Kidney epithelial cell (primary cell): ENCODE measurements at regions not wholly inside any gene's neighbourhood (a gene's known extent, or its start where the extent isn't known, plus 50 kb on each side); places are given as distances from the start of the nearest gene placed in this dataset.

Experiments used
- DNase-seq: peaks from one replicate; pipeline ENCODE4 v3.0.0-alpha.2; 2010; ENCODE audit warnings: low read depth
- H3K27me3 ChIP-seq: 2 replicates; pipeline ENCODE4 v1.6.0; 2011; ENCODE audit warnings: low read length; ENCODE audit not compliant: control insufficient read depth, insufficient read depth
- H3K36me3 ChIP-seq: 2 replicates; pipeline ENCODE4 v1.5.1; 2011; ENCODE audit warnings: low read length; ENCODE audit not compliant: control insufficient read depth, insufficient read depth
- H3K4me3 ChIP-seq: 2 replicates; pipeline ENCODE4 v1.5.1; 2011; ENCODE audit warnings: low read depth, mild to moderate bottlenecking, control low read depth, low read length
- TF ChIP-seq, protein P1 (sequence below): IDR thresholded peaks from 2 replicates; pipeline ENCODE4 v1.5.1; 2011; ENCODE audit warnings: mild to moderate bottlenecking, moderate library complexity, low read length, control low read depth, inconsistent platforms; ENCODE audit not compliant: insufficient read depth, poor library complexity, severe bottlenecking

DNA sequence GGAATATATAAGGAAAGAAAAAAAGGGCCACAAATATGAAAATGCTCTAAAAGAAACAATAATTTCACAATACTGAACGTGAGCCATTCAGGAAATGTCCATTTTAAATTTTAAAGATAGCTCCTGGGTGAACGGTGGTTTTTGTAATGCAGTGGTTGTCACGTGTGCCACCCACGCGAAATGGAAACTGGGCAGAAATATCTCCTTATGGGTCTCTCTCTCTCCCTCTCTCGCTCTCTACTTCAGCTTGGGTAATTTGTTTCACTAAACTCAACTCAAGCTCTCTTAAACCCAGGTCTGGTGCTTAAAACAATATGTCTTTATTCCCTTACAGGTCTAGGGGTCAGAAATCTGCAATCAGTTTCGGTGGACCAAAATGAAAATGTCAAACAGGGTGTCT, 150.8 kb downstream of the OR2B2 start:
- Histone ChIP-seq H3K4me3 (no peak overlapping the region), H3K27me3 (peaks cover 3% of the 10 kb centered on the region), H3K36me3 (no peaks in the 10 kb centered on the region)
- TF ChIP-seq, protein P1, sequence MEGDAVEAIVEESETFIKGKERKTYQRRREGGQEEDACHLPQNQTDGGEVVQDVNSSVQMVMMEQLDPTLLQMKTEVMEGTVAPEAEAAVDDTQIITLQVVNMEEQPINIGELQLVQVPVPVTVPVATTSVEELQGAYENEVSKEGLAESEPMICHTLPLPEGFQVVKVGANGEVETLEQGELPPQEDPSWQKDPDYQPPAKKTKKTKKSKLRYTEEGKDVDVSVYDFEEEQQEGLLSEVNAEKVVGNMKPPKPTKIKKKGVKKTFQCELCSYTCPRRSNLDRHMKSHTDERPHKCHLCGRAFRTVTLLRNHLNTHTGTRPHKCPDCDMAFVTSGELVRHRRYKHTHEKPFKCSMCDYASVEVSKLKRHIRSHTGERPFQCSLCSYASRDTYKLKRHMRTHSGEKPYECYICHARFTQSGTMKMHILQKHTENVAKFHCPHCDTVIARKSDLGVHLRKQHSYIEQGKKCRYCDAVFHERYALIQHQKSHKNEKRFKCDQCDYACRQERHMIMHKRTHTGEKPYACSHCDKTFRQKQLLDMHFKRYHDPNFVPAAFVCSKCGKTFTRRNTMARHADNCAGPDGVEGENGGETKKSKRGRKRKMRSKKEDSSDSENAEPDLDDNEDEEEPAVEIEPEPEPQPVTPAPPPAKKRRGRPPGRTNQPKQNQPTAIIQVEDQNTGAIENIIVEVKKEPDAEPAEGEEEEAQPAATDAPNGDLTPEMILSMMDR = no peak
- DNase-seq = no peak

DNA sequence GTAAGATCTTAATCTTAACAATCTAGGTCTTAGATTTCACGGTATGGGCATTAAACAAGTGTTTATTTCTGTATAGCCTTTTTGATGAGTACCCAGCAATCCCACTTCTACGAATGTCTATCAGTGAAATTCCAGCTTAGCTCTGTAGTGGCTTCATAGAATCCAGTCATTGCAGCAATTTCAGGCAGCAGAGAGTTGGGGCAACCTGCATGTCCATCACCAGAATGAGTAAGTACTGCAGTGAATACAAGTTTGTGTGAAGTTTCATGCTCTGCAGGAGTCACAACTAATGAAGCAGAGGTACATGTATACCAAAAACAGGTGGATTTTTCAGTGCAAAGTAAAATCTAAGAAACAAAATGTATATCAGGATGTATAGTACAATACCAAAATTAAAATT, 151.7 kb downstream of the OR2B2 start:
- peaks cover 3% of the 10 kb centered on the region for H3K27me3 ChIP-seq
- TF ChIP-seq, protein P1 = no peak
- no peak for DNase-seq
- no peaks in the 10 kb centered on the region for H3K36me3 ChIP-seq
- H3K4me3 ChIP-seq = no peak overlapping the region

DNA sequence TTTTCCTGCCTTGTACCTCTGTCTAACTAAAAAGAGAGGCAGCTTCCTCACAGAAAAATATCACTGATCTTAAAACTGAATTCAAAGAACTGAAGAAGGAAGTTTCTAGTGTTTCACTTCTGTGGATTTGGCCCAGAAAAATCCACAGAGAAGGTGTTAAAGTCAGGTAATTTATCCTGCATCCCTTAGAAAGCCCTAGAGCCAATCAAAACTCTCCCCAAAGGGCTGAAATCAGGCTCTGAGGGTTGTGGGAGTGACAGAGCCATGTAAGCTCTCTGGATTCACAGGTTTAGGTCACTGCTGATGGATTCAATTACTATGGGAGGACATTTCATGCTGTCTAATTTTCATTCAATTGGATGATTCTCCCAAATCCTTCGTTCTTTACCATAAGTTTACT, 152.3 kb downstream of the OR2B2 start:
- peaks cover 3% of the 10 kb centered on the region for H3K27me3 ChIP-seq
- no peak for DNase-seq
- TF ChIP-seq, protein P1 = no peak
- no peaks in the 10 kb centered on the region for H3K36me3 ChIP-seq
- H3K4me3 ChIP-seq = no peak overlapping the region

DNA sequence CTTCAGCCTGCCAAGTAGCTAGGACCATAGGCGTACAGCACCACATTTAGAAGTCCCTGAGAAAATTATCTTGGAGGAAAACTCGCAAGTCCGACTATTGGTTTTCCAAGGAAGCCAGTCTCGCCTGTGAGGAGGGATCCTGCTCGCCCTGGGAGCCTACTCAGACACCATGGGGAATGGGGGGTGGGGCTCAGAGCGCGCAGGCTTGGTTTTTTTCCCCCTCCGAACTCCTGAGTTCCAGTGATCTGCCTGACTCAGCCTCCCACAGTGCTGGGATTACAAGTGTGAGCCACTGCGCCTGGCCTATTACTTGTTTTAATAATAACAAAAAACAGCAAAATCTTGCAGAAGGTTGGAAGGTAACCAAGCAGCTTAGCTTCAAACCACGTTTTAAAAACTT, 153.7 kb downstream of the OR2B2 start:
- H3K27me3 ChIP-seq = peaks cover 3% of the 10 kb centered on the region
- DNase-seq = no peak
- no peaks in the 10 kb centered on the region for H3K36me3 ChIP-seq
- no peak overlapping the region for H3K4me3 ChIP-seq
- TF ChIP-seq, protein P1 = no peak

DNA sequence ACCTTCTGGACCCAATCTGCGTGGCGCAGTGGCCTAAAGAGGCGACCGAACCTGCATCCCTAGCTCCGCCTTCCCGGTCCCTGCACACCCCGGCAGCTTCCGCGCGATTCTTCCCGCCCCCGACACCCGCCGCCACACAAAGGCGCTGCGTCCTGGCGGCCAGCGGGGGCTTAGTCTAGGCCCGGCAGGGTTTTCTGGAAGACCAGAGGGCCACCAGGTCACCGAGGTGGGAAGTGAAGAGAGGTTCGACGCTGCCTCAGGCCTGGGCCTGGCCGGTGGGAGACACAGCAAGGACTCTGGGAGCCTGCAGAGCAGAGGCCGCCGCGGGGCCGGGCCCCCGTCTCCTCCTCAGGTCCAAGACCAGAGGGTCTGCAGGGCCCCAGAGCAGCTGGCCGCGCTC, 154.9 kb downstream of the OR2B2 start:
- H3K27me3 ChIP-seq = peaks cover 3% of the 10 kb centered on the region
- TF ChIP-seq, protein P1 = no peak
- no peaks in the 10 kb centered on the region for H3K36me3 ChIP-seq
- H3K4me3 ChIP-seq = peak overlapping the region; percentile 52
- no peak for DNase-seq

DNA sequence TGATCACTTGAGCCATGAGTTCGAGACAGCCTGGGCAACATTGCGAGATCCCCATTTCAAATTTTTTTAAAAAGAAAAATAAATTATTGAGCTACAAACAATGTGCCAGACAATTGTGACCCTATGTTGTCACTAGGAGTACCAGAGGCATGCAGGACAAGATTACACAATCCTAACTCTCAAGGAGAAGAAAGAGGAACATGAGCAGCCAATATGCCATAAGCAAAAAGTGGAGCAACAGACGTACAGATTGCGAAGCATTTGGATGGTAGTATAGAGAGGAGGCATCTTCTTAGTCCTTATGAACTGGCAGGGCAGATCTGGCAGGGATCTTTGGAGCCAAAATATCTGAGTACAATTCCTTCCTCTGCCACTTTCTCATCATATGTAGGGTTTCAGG, 156.4 kb downstream of the OR2B2 start:
- no peaks in the 10 kb centered on the region for H3K36me3 ChIP-seq
- no peak overlapping the region for H3K4me3 ChIP-seq
- TF ChIP-seq, protein P1 = no peak
- DNase-seq = no peak
- H3K27me3 ChIP-seq = peaks cover 3% of the 10 kb centered on the region
